GM12892 (cell line): ENCODE measurements at regions not wholly inside any gene's neighbourhood (a gene's known extent, or its start where the extent isn't known, plus 50 kb on each side); places are given as distances from the start of the nearest gene placed in this dataset.
"Not testable (repeated sequence)": the region's sequence is repeated elsewhere in the genome, so short reads cannot be mapped to it uniquely, and the experiment has no call there.

Source experiments
- DNase-seq: peaks from one replicate; pipeline ENCODE4 v3.0.0; 2011; ENCODE audit not compliant: insufficient read length
- FAIRE-seq: peaks from 2 replicates; lab custom pipeline; 2011; peaks lifted over from hg19 to GRCh38; lab: Jason Lieb, UNC
- POLR2A ChIP-seq: IDR thresholded peaks from 2 replicates; pipeline ENCODE4 v1.6.1; 2011; ENCODE audit warnings: low read depth, low read length, control low read depth
- POLR2AphosphoS5 ChIP-seq: IDR thresholded peaks from 2 replicates; pipeline ENCODE4 v1.6.1; 2011; ENCODE audit warnings: low read depth, low read length, control low read depth
- TAF1 ChIP-seq: IDR thresholded peaks from 2 replicates; pipeline ENCODE4 v1.6.1; 2011; ENCODE audit warnings: low read depth, mild to moderate bottlenecking, control low read depth, low read length, borderline replicate concordance

DNA sequence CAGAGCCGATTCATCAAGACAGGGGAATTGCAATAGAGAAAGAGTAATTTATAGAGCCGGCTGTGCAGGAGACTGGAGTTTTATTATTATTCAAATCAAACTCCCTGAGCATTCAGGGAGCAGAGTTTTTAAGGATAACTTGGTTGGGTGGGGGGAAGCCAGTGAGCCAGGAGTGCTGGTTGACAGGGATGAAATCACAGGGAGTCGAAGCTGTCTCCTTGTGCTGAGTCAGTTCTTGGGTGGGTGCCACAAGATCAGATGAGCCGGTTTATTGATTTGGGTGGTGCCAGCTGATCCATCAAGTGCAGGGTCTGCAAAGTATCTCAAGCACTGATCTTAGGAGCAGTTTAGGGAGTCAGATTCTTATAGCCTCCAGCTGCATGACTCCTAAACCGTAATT is 95.4 kb upstream of the CCDC80 start:
- TF ChIP-seq TAF1 (no peak), POLR2A (no peak), POLR2AphosphoS5 (no peak)
- no peak for FAIRE-seq
- DNase-seq, result no peak

GRCh38 chr3:112735926-112736325 is 95.0 kb upstream of the CCDC80 start:
- FAIRE-seq, result no peak
- TF ChIP-seq TAF1 (no peak), POLR2A (no peak), POLR2AphosphoS5 (no peak)

GRCh38 chr3:112734736-112735350 is 93.9 kb upstream of the CCDC80 start:
- FAIRE-seq (peak; percentile 84), DNase-seq (peak; percentile 25)
- no peak for TF ChIP-seq POLR2A
- no peak for TF ChIP-seq POLR2AphosphoS5
- no peak for TF ChIP-seq TAF1

More at GRCh38 chr3:112735926-112736325, 95.0 kb upstream of the CCDC80 start:
- no peak for DNase-seq

DNA sequence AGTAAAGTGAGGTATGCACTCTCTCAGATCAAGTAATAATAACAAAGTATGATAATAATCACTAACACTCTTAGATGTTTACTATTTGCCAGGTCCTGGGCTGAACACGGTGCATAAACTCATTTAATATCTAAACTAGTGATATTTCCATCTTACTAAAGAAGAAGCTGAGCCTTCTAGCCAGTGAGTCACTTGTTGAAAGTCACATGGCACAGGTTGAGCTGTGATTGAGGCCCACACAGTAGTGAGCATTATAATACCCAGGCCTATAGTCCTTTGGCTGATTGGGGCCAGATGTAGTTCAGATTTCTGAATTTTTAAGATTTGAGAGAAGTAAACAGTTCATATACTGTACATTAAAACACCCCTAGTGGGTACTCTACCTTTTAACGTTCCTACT is 93.2 kb upstream of the CCDC80 start:
- DNase-seq (no peak), FAIRE-seq (peak; percentile 36)
- no peak for TF ChIP-seq POLR2A
- TF ChIP-seq POLR2AphosphoS5, result no peak
- TF ChIP-seq TAF1, result no peak

DNA sequence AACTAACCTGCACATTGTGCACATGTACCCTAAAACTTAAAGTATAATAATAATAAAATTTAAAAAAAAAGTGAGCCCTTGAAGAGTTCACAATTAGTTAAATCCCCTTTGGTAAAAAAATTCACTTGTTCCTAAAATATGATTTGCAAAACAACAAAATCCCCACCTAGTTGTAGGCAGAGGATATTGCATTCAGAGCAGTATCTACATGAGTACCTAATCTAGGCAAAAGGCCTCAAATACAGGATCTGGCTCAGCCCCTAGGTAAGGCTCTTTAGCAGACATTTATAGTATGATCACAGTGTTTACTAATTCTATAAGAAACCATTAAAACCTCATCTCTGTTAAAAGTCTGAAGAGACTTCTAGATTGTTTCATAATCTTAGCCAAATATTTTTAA is 89.3 kb upstream of the CCDC80 start:
- FAIRE-seq, result no peak
- DNase-seq, result no peak
- TF ChIP-seq POLR2AphosphoS5, result no peak
- no peak for TF ChIP-seq TAF1
- no peak for TF ChIP-seq POLR2A

DNA sequence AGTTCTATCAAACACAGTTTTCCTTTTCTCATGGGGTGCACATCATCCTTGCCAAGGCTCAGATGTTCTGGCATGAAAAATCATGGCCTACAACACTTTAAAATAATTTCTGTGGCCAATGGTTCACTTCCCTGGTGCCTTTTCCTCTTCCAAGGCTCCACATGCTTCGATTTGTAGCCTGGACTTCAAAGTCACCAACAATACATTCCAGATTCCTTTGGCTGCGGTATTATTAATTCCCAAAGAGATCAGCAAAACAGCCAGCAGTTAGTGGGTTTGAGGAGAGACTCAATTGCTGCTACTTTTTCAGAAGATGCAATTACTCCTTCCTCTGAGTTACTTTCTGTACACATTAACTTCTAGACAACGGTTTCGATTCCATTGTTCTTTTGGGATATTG is 80.3 kb upstream of the CCDC80 start:
- FAIRE-seq (no peak), DNase-seq (no peak)
- TF ChIP-seq TAF1 (no peak), POLR2AphosphoS5 (no peak), POLR2A (no peak)

DNA sequence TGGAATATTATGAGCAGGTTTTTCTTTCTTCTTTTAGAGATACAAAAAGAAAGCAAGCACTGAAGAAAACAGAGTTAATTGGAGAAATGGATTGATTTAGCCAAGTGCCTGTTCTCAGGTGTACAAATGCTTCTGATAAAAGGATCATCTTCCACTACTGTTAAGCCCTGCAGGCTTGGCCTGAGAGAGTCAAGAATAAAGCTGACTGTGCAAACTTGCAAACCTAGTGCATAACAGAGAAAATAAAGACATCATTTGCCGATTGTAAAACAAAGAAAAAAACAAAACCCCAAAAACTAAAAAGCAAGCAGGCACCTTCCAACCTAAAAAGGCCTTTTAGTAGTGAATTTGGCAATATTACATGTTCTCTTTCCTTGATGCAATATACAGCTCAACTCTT is 78.0 kb upstream of the CCDC80 start:
- TF ChIP-seq POLR2AphosphoS5 (no peak), POLR2A (no peak), TAF1 (no peak)
- DNase-seq (no peak), FAIRE-seq (no peak)

DNA sequence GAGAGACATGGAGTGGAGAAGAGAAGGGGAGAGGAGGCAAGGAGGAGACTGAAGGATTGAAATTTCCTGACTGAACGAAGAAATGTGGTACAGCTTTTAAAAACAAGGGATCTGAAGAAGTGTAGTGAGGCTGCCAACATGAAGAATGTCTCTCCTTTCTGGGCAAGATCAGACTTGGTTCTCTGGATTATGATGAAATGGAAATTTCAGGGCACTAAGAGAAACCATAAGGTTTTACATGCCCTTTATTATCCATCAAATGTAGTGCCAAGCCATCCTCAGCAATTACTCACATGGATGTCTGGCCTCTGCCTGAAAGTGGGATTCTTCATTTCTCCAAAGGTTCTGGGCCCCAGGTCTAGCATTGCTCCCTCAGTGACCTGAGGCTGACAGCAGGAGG is 77.6 kb upstream of the CCDC80 start:
- no peak for TF ChIP-seq POLR2A
- no peak for TF ChIP-seq POLR2AphosphoS5
- no peak for TF ChIP-seq TAF1
- FAIRE-seq, result no peak
- no peak for DNase-seq

DNA sequence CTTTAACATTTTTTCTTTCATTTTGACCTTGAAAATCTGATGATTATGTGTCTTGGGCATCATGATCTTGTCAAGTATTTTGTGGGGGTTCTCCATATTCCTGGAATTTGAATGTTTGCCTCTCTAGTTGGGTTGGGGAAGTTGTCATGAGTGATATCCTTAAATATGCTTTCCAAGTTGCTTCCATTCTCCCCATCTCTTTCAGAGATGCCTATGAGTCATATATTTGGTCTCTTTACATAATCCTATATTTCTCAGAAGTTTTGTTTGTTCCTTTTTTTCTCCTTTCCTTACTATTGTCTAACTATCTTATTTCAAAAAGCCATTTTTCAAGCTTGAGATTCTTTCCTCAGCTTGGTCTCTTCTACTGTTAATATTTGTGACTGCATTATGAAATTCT is 69.0 kb upstream of the CCDC80 start:
- FAIRE-seq (no peak), DNase-seq (no peak)
- TF ChIP-seq POLR2A (no peak), POLR2AphosphoS5 (no peak), TAF1 (no peak)

DNA sequence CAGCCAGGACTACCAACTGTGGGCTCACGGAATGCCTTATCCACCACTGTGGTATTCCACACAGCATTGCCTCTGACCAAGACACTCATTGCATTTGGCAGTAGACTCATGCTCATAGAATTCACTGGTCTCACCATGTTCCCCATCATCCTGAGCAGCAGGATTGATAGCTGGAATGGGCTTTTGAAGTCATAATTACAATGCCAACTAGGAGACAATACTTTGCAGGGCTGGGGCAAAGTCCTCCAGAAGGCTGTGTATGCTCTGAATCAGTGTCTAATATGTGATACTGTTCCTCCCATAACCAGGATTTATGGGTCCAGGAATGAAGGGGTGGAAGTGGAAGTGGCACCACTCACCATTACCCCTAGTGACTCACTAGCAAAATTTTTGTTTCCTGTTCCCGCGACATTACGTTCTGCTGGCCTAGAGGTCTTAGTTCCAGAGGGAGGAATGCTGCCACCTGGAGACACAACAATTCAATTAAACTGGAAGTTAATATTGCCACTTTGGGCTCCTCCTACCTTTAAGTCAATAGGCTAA is 58.6 kb upstream of the CCDC80 start:
- DNase-seq (no peak), FAIRE-seq (no peak)
- TF ChIP-seq TAF1 (no peak), POLR2AphosphoS5 (no peak), POLR2A (no peak)

GRCh38 chr3:112698442-112698841 is 57.5 kb upstream of the CCDC80 start:
- DNase-seq, FAIRE-seq: not testable (repeated sequence)

- not testable (repeated sequence) for DNase-seq, FAIRE-seq
These were observed 55.3 kb upstream of the CCDC80 start for GRCh38 chr3:112696244-112696643.

DNA sequence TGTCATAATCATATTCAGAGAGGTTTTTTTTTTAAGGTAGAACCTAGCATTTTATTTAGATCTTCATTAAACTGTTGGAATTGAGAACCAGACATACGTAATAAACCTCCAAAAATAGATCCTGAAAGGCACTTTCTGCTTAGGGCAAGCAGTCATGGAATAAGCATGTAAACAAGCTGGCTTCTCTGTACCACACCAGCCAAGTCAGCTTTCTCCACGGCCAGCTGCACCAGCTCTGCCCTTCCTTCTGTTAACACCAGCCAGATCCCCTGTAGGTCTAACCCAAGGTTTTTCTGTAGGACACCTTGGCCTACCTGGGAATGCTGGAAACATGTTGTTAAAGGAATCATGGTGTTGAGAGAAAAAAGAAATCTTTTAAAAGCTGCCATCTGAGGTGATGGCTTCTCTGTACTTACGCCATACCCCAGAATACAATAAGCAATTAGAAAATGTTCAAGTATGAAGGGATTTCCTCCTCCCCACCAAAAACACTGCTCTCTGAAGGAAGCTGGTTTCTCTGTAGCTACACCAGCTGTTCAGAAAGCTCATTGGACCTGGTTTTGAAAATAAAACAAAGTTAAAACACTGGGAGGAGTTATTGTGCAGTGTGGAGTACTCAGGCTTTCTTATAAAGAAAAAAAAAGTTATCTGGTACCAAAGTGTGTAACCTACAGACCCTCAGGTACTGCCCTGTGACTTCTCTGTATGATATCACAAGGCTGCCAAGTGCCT is 54.6 kb upstream of the CCDC80 start:
- DNase-seq, result not testable (repeated sequence)

DNA sequence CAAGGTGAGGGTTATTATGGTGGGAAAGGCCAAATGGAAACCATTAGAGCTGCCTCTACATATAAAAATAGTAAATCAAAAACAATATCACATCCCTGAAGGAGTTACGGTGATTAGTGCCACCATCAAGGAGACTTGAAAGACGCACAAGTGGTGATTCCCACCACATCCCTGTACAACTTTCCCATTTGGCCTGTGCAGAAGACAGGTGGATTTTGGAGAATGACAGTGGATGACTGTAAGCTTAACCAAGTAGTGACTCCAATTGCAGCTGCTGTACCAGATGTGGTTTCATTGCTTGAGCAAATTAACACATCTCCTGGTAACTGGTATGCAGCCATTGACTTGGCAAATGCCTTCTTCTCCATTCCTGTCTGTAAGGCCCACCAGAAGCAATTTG is 54.0 kb upstream of the CCDC80 start:
- not testable (repeated sequence) for DNase-seq, FAIRE-seq

More for the DNA sequence above, 54.6 kb upstream of the CCDC80 start:
- not testable (repeated sequence) for FAIRE-seq
